CD4-positive, alpha-beta T cell (primary cell): ENCODE measurements at regions not wholly inside any gene's neighbourhood (a gene's known extent, or its start where the extent isn't known, plus 50 kb on each side); places are given as distances from the start of the nearest gene placed in this dataset.

ENCODE experiments used
- ATAC-seq: fragments of 200-7000 bp; cut with Tn5 transposase; one replicate; pipeline ENCODE4 v1.10.0; 2022; ENCODE audit warnings: mild to moderate bottlenecking; ENCODE audit not compliant: poor library complexity
- CTCF ChIA-PET: fragments of 350-600 bp; sonication (Branson Sonifier 250); formaldehyde crosslinking; loops from one replicate; lab custom pipeline; 2021; ENCODE audit warnings: antibody characterized with exemption, inconsistent platforms; lab: Charles Lee
- POLR2A ChIA-PET: fragments of 350-600 bp; sonication (Branson Sonifier 250); formaldehyde crosslinking; loops from one replicate; lab custom pipeline; 2021; ENCODE audit warnings: antibody characterized with exemption, inconsistent platforms; lab: Charles Lee
- DNase-seq, 14 experiments: peaks; one replicate each; pipeline ENCODE4 v3.0.0-alpha.2; 2013 to 2020; ENCODE audit warnings: mixed read lengths in 2 of 14
- H3K27ac ChIP-seq, 2 donors: one replicate each; pipeline versions ENCODE4 v1.5.1 to v1.7.0; 2013; ENCODE audit warnings: low read length in 2 of 2, low read depth in 1 of 2, mild to moderate bottlenecking in 1 of 2
- H3K27me3 ChIP-seq, 2 experiments: 1 replicate in 1 of 2; 2 replicates in 1 of 2; pipeline versions ENCODE4 v1.6.1 to v1.7.0; 2013; ENCODE audit warnings: low read length in 2 of 2, control low read depth in 1 of 2, mild to moderate bottlenecking in 1 of 2, moderate library complexity in 1 of 2; ENCODE audit not compliant: insufficient read depth in 2 of 2, control insufficient read depth in 1 of 2
- H3K36me3 ChIP-seq: one replicate; pipeline ENCODE4 v1.6.1; 2013; ENCODE audit warnings: low read length, control low read depth; ENCODE audit not compliant: insufficient read depth
- H3K4me1 ChIP-seq: one replicate; pipeline ENCODE4 v1.6.1; 2013; ENCODE audit warnings: low read length, control low read depth; ENCODE audit not compliant: insufficient read depth
- H3K4me3 ChIP-seq: one replicate; pipeline ENCODE4 v1.5.1; 2013; ENCODE audit warnings: mild to moderate bottlenecking, low read length, moderate library complexity
- H3K9me3 ChIP-seq, 2 experiments: 1 replicate in 1 of 2; 2 replicates in 1 of 2; pipeline versions ENCODE4 v1.6.1 to v1.7.0; 2013; ENCODE audit warnings: low read length in 2 of 2, mild to moderate bottlenecking in 2 of 2, control low read depth in 1 of 2, moderate library complexity in 1 of 2; ENCODE audit not compliant: control insufficient read depth in 1 of 2, insufficient read depth in 1 of 2
- H3K27ac Mint-ChIP-seq: one replicate; pipeline ENCODE4 v1.8.0; 2020; ENCODE audit warnings: mixed read lengths
- H3K27me3 Mint-ChIP-seq: one replicate; pipeline ENCODE4 v1.8.0; 2021; ENCODE audit warnings: mixed read lengths
- H3K36me3 Mint-ChIP-seq: one replicate; pipeline ENCODE4 v1.8.0; 2021; ENCODE audit warnings: low read depth, mixed read lengths
- H3K4me1 Mint-ChIP-seq: one replicate; pipeline ENCODE4 v1.8.0; 2021; ENCODE audit warnings: low read depth, mixed read lengths
- H3K4me3 Mint-ChIP-seq: one replicate; pipeline ENCODE4 v1.8.0; 2020; ENCODE audit warnings: mild to moderate bottlenecking, mixed read lengths
- H3K9me3 Mint-ChIP-seq: one replicate; pipeline ENCODE4 v1.8.0; 2020; ENCODE audit warnings: mixed read lengths
- CTCF ChIP-seq: fragments of 200-600 bp; IDR thresholded peaks from one replicate; pipeline ENCODE4 v1.8.0; 2022; ENCODE audit warnings: antibody characterized with exemption, mild to moderate bottlenecking
- intact Hi-C, 2 experiments: fragments of 100-400 bp; cut with DNase I in 1 of 2; cut with micrococcal nuclease in 1 of 2; formaldehyde crosslinking; loops; one replicate each; pipeline versions ENCODE4 v1.15.1 to v1.9.0; 2023 to 2025; cut with DNase I, micrococcal nuclease

- H3K4me3 Mint-ChIP-seq: no peak overlapping the region
- intact Hi-C loops: no loop called here
Observed at GRCh38 chr9:82106536-82106935, 118.0 kb downstream of the SPATA31D1 start.

GRCh38 chr9:82108474-82108873 lies 119.9 kb downstream of the SPATA31D1 start:
- no peak for DNase-seq
- Mint-ChIP-seq H3K4me1 (no peaks in the 10 kb centered on the region), H3K27ac (no peak overlapping the region), H3K9me3 (no peaks in the 10 kb centered on the region), H3K36me3 (no peaks in the 10 kb centered on the region), H3K27me3 (no peaks in the 10 kb centered on the region), H3K4me3 (no peak overlapping the region)
- CTCF ChIA-PET: no interaction called here
- no peaks in the 10 kb centered on the region for H3K36me3 ChIP-seq
- no peak for TF ChIP-seq CTCF
- POLR2A ChIA-PET: no interaction called here
- intact Hi-C loops: no loop called here
- no peak for ATAC-seq
- peaks cover 0 to 4% of the 10 kb centered on the region in 2 experiments for H3K9me3 ChIP-seq
- H3K27me3 ChIP-seq: no peaks in the 10 kb centered on the region
- H3K4me1 ChIP-seq: no peaks in the 10 kb centered on the region
- no peak overlapping the region for H3K27ac ChIP-seq
- no peak overlapping the region for H3K4me3 ChIP-seq

More at GRCh38 chr9:82106536-82106935, 118.0 kb downstream of the SPATA31D1 start:
- Histone ChIP-seq H3K4me3 (no peak overlapping the region), H3K4me1 (no peaks in the 10 kb centered on the region), H3K27me3 (no peaks in the 10 kb centered on the region), H3K9me3 (peaks cover 0 to 15% of the 10 kb centered on the region in 2 experiments), H3K27ac (no peak overlapping the region), H3K36me3 (no peaks in the 10 kb centered on the region)
- no peaks in the 10 kb centered on the region for H3K4me1 Mint-ChIP-seq
- H3K36me3 Mint-ChIP-seq: no peaks in the 10 kb centered on the region
- no peak for ATAC-seq
- DNase-seq: no peak
- CTCF ChIA-PET: no interaction called here
- no peak overlapping the region for H3K27ac Mint-ChIP-seq
- no peaks in the 10 kb centered on the region for H3K27me3 Mint-ChIP-seq
- H3K9me3 Mint-ChIP-seq: peaks cover under 1% of the 10 kb centered on the region
- POLR2A ChIA-PET: no interaction called here
- TF ChIP-seq CTCF: no peak

- peaks cover 0 to 4% of the 10 kb centered on the region in 2 experiments for H3K9me3 ChIP-seq
- H3K4me1 ChIP-seq: no peaks in the 10 kb centered on the region
- CTCF ChIA-PET: interaction anchor here (0.5 kb wide), 1 partner anchor 21 kb away, joined by 4 read pairs; no protein-coding TSS in a partner anchor
- no peaks in the 10 kb centered on the region for H3K27me3 ChIP-seq
- Mint-ChIP-seq H3K4me3 (no peak overlapping the region), H3K27me3 (no peaks in the 10 kb centered on the region), H3K27ac (no peak overlapping the region), H3K4me1 (no peaks in the 10 kb centered on the region), H3K9me3 (no peaks in the 10 kb centered on the region), H3K36me3 (no peaks in the 10 kb centered on the region)
- TF ChIP-seq CTCF: no peak
- DNase-seq (no peak), ATAC-seq (no peak)
- H3K36me3 ChIP-seq: no peaks in the 10 kb centered on the region
- intact Hi-C loops: no loop called here
- no peak overlapping the region for H3K4me3 ChIP-seq
- H3K27ac ChIP-seq: no peak overlapping the region
- POLR2A ChIA-PET: no interaction called here
Observed at GRCh38 chr9:82108941-82109340, 120.4 kb downstream of the SPATA31D1 start.
